IMR-90 (cell line): ENCODE measurements at regions not wholly inside any gene's neighbourhood (a gene's known extent, or its start where the extent isn't known, plus 50 kb on each side); places are given as distances from the start of the nearest gene placed in this dataset.

Source experiments
- ATAC-seq: fragments of 200-7000 bp; cut with Tn5 transposase; 2 replicates; pipeline ENCODE4 v1.9.1; 2020; ENCODE audit warnings: low read depth, mild to moderate bottlenecking, moderate library complexity
- BruUV-seq: library from RNA; stranded (reverse); fragments of 400-500 nt; replicated peaks from 2 replicates; lab custom pipeline; 2021; lab: Mats Ljungman, UMichigan
- CTCF ChIA-PET: fragments of 300-600 bp; formaldehyde crosslinking; extraction: SDS; loops from one replicate; lab custom pipeline; 2021; ENCODE audit warnings: antibody characterized with exemption; lab: Yijun Ruan, JAX
- POLR2A ChIA-PET: fragments of 300-600 bp; sonication (Branson Sonifier 250); formaldehyde crosslinking; loops from one replicate; lab custom pipeline; 2022; ENCODE audit warnings: antibody characterized with exemption; ENCODE audit not compliant: unreplicated experiment; lab: Charles Lee
- DNase-seq: peaks from one replicate; pipeline ENCODE4 v3.0.0; 2013
- H2AFZ ChIP-seq: replicated peaks from 2 replicates; pipeline ENCODE3; 2013; ENCODE audit warnings: low read length, mild to moderate bottlenecking; ENCODE audit not compliant: poor library complexity
- H2AK5ac ChIP-seq: 2 replicates; pipeline ENCODE4 v1.6.1; 2013; ENCODE audit warnings: low read depth, low read length, inconsistent platforms
- H2AK9ac ChIP-seq: replicated peaks from 2 replicates; pipeline ENCODE3; 2013; ENCODE audit warnings: mild to moderate bottlenecking, low read depth, low read length, moderate library complexity; ENCODE audit not compliant: poor library complexity
- H2BK120ac ChIP-seq: 2 replicates; pipeline ENCODE4 v1.6.1; 2013; ENCODE audit warnings: low read depth, low read length, inconsistent platforms
- H2BK15ac ChIP-seq: 3 replicates; pipeline ENCODE4 v1.6.1; 2013; ENCODE audit warnings: low read depth, low read length, inconsistent platforms
- H2BK20ac ChIP-seq: 2 replicates; pipeline ENCODE4 v1.6.1; 2013; ENCODE audit warnings: low read depth, mild to moderate bottlenecking, inconsistent platforms, low read length, moderate library complexity
- H2BK5ac ChIP-seq: 2 replicates; pipeline ENCODE4 v1.6.1; 2013; ENCODE audit warnings: mild to moderate bottlenecking, low read depth, low read length, inconsistent platforms; ENCODE audit not compliant: poor library complexity, severe bottlenecking
- H3K14ac ChIP-seq: replicated peaks from 2 replicates; pipeline ENCODE4 v1.6.1; 2013; ENCODE audit warnings: low read depth, low read length, inconsistent platforms
- H3K18ac ChIP-seq: 2 replicates; pipeline ENCODE4 v1.6.1; 2013; ENCODE audit warnings: low read depth, low read length, control low read depth
- H3K23ac ChIP-seq: 2 replicates; pipeline ENCODE4 v1.6.1; 2013; ENCODE audit warnings: low read depth, low read length, inconsistent platforms
- H3K27ac ChIP-seq: 2 replicates; pipeline ENCODE4 v1.5.1; 2013; ENCODE audit warnings: mild to moderate bottlenecking, control low read depth, low read length; ENCODE audit not compliant: insufficient read depth
- H3K27me3 ChIP-seq: 2 replicates; pipeline ENCODE4 v1.6.1; 2013; ENCODE audit warnings: low read length; ENCODE audit not compliant: control insufficient read depth, insufficient read depth
- H3K36me3 ChIP-seq: 2 replicates; pipeline ENCODE4 v1.6.1; 2013; ENCODE audit warnings: low read length, mixed read lengths; ENCODE audit not compliant: control insufficient read depth, insufficient read depth
- H3K4ac ChIP-seq: 2 replicates; pipeline ENCODE4 v1.6.1; 2013; ENCODE audit warnings: low read depth, low read length, inconsistent platforms
- H3K4me1 ChIP-seq: 2 replicates; pipeline ENCODE4 v1.6.1; 2013; ENCODE audit warnings: low read length, mixed read lengths; ENCODE audit not compliant: control insufficient read depth, insufficient read depth
- H3K4me2 ChIP-seq: 2 replicates; pipeline ENCODE4 v1.6.1; 2013; ENCODE audit warnings: low read depth, mild to moderate bottlenecking, control low read depth, low read length, moderate library complexity
- H3K4me3 ChIP-seq: 2 replicates; pipeline ENCODE4 v1.5.1; 2013; ENCODE audit warnings: low read depth, mild to moderate bottlenecking, control low read depth, low read length, moderate library complexity; ENCODE audit not compliant: insufficient read depth
- H3K56ac ChIP-seq: 2 replicates; pipeline ENCODE4 v1.6.1; 2013; ENCODE audit warnings: low read length, inconsistent platforms; ENCODE audit not compliant: insufficient read depth; ENCODE audit errors: extremely low read depth
- H3K79me1 ChIP-seq, 2 experiments: 2 replicates each; pipeline ENCODE4 v1.6.1; 2013; ENCODE audit warnings: low read length in 2 of 2, inconsistent platforms in 1 of 2, low read depth in 1 of 2
- H3K9ac ChIP-seq: 2 replicates; pipeline ENCODE4 v1.6.1; 2013; ENCODE audit warnings: low read depth, low read length, control low read depth
- H3K9me1 ChIP-seq: 2 replicates; pipeline ENCODE4 v1.6.1; 2013; ENCODE audit warnings: low read length, inconsistent platforms; ENCODE audit not compliant: insufficient read depth
- H3K9me3 ChIP-seq: 2 replicates; pipeline ENCODE4 v1.6.1; 2013; ENCODE audit warnings: low read length; ENCODE audit not compliant: control insufficient read depth, insufficient read depth
- H4K20me1 ChIP-seq: 2 replicates; pipeline ENCODE4 v1.6.1; 2013; ENCODE audit warnings: low read length, inconsistent platforms; ENCODE audit not compliant: insufficient read depth
- H4K5ac ChIP-seq: 2 replicates; pipeline ENCODE4 v1.6.1; 2013; ENCODE audit warnings: mild to moderate bottlenecking, low read depth, low read length, control low read depth
- H4K8ac ChIP-seq, 2 experiments: 2 replicates each; pipeline ENCODE4 v1.6.1; 2013; ENCODE audit warnings: low read depth in 2 of 2, low read length in 2 of 2, control low read depth in 1 of 2, inconsistent platforms in 1 of 2
- H4K91ac ChIP-seq: 2 replicates; pipeline ENCODE4 v1.6.1; 2013; ENCODE audit warnings: low read depth, low read length, inconsistent platforms; ENCODE audit not compliant: insufficient read depth
- CHD1 ChIP-seq: IDR thresholded peaks from 2 replicates; pipeline ENCODE4 v1.6.1; 2012; ENCODE audit warnings: low read depth, low read length, improper control_type of control experiment
- CTCF ChIP-seq: conservative IDR thresholded peaks from 2 replicates; pipeline ENCODE4 v1.5.1; 2012; ENCODE audit warnings: mild to moderate bottlenecking, low read depth, low read length, improper control_type of control experiment
- MAFK ChIP-seq: IDR thresholded peaks from 2 replicates; pipeline ENCODE4 v1.6.1; 2012; ENCODE audit warnings: low read depth, low read length, improper control_type of control experiment
- MAZ ChIP-seq: IDR thresholded peaks from 2 replicates; pipeline ENCODE4 v1.6.1; 2012; ENCODE audit warnings: low read depth, mild to moderate bottlenecking, low read length, improper control_type of control experiment, moderate library complexity, borderline replicate concordance
- NFE2L2 ChIP-seq: fragments of 150-350 bp; IDR thresholded peaks from 2 replicates; pipeline ENCODE4 v1.6.1; 2016; ENCODE audit warnings: low read depth, mild to moderate bottlenecking, low read length
- RCOR1 ChIP-seq: IDR thresholded peaks from 2 replicates; pipeline ENCODE4 v1.6.1; 2012; ENCODE audit warnings: mild to moderate bottlenecking, low read length, improper control_type of control experiment; ENCODE audit not compliant: insufficient replicate concordance
- WGBS, 2 experiments: methylation state at CpG; one replicate each; pipeline versions ENCODE4 v1.1.5 to v1.1.7; 2013; ENCODE audit warnings: missing lambda C conversion rate in 2 of 2; ENCODE audit not compliant: insufficient read length in 1 of 2; ENCODE audit errors: extremely low coverage in 2 of 2; 5-methylcytosine and 5-hydroxymethylcytosine counted together
- dilution Hi-C: fragments of 300-500 bp; cut with HindIII; formaldehyde crosslinking; loops from one replicate; pipeline ENCODE4 v1.14.3; 2018; ENCODE audit warnings: low sequenced_read_pairs; ENCODE audit not compliant: unreplicated experiment
- in situ Hi-C: fragments of 300-500 bp; cut with MboI; formaldehyde crosslinking; loops from 3 replicates; pipeline ENCODE4 v1.14.3; 2019; ENCODE audit warnings: low sequenced_read_pairs, inconsistent platforms, mixed read lengths
- intact Hi-C: fragments of 100-400 bp; cut with micrococcal nuclease; formaldehyde crosslinking; loops from 2 replicates; pipeline ENCODE4 v1.10.0; 2022

- Histone ChIP-seq H3K9me3 (no peaks in the 10 kb centered on the region), H2AK5ac (no peak overlapping the region), H2BK120ac (no peak overlapping the region), H2AFZ (no peak overlapping the region), H3K36me3 (no peaks in the 10 kb centered on the region), H2BK20ac (no peak overlapping the region; the same call in 1 of the 2 replicates), H3K14ac (peak overlapping the region; percentile 10; the same call in 1 of the 2 replicates), H3K4ac (no peak overlapping the region), H3K9ac (no peak overlapping the region), H3K4me2 (peak overlapping the region; percentile 33; the same call in 1 of the 2 replicates), H3K18ac (peak overlapping the region; percentile 70; the same call in 1 of the 2 replicates), H2AK9ac (no peak overlapping the region), H4K5ac (peak overlapping the region; percentile 83; the same call in 1 of the 2 replicates), H3K27me3 (no peaks in the 10 kb centered on the region), H3K9me1 (peaks cover 3% of the 10 kb centered on the region; the same call in 1 of the 2 replicates), H3K56ac (no peak overlapping the region), H2BK5ac (peak overlapping the region; percentile 60), H3K79me1 (no peaks in the 10 kb centered on the region), H4K91ac (no peak overlapping the region), H3K4me3 (no peak overlapping the region), H4K20me1 (no peaks in the 10 kb centered on the region), H2BK15ac (no peak overlapping the region; the same call in 2 of the 3 replicates), H3K23ac (no peak overlapping the region), H3K4me1 (peaks cover 12% of the 10 kb centered on the region), H3K27ac (no peak overlapping the region), H4K8ac (peak overlapping the region in 1 of 2 experiments; percentile 3; a peak in 2 of 4 replicates)
- CTCF ChIA-PET: no interaction called here
- DNase-seq: peak; percentile 61
- intact Hi-C loops (no loop called here), dilution Hi-C loops (no loop called here), in situ Hi-C loops (no loop called here)
- TF ChIP-seq NFE2L2 (no peak), MAZ (no peak), RCOR1 (no peak), MAFK (no peak), CTCF (no peak), CHD1 (no peak)
- no TSS peak for BruUV-seq
- ATAC-seq: 0 out of 2 replicates have a peak, but pooled peaks have one; percentile 24
- POLR2A ChIA-PET: no interaction called here
- no CpG with 5 or more reads among the region's 2 CpGs for WGBS, 2 experiments
Measured at GRCh38 chr2:215722986-215723630, 287.2 kb upstream of the FN1 start.
